Kidney (tissue), 13 donors: ENCODE measurements at regions not wholly inside any gene's neighbourhood (a gene's known extent, or its start where the extent isn't known, plus 50 kb on each side); places are given as distances from the start of the nearest gene placed in this dataset.

Source experiments
- DNase-seq, 5 donors: peaks; one replicate each; pipeline ENCODE4 v3.0.0-alpha.2; 2013 to 2020
- FAIRE-seq: peaks from 2 replicates; lab custom pipeline; 2012; peaks lifted over from hg19 to GRCh38; lab: Jason Lieb, UNC
- H3K27ac ChIP-seq, 2 donors: one replicate each; pipeline ENCODE4 v1.7.0; 2013; ENCODE audit warnings: low read depth in 2 of 2, low read length in 2 of 2, inconsistent platforms in 1 of 2
- H3K27me3 ChIP-seq: one replicate; pipeline ENCODE4 v1.7.1; 2013; ENCODE audit warnings: low read length, inconsistent platforms; ENCODE audit not compliant: control insufficient read depth, insufficient read depth
- H3K36me3 ChIP-seq, 3 donors: one replicate each; pipeline versions ENCODE4 v1.7.0 to v1.7.1; 2013; ENCODE audit warnings: low read length in 3 of 3, control low read depth in 1 of 3, inconsistent platforms in 1 of 3; ENCODE audit not compliant: insufficient read depth in 3 of 3, control insufficient read depth in 2 of 3
- H3K4me1 ChIP-seq, 3 donors: one replicate each; pipeline versions ENCODE4 v1.7.0 to v1.7.1; 2013; ENCODE audit warnings: low read length in 3 of 3, inconsistent platforms in 1 of 3, low read depth in 1 of 3; ENCODE audit not compliant: control insufficient read depth in 2 of 3, insufficient read depth in 2 of 3
- H3K4me3 ChIP-seq, 3 donors: one replicate each; pipeline versions ENCODE4 v1.7.0 to v1.8.1; 2013; ENCODE audit warnings: low read length in 3 of 3, control low read depth in 1 of 3, inconsistent platforms in 1 of 3
- H3K9ac ChIP-seq, 3 donors: one replicate each; pipeline versions ENCODE4 v1.7.0 to v1.7.1; 2013; ENCODE audit warnings: low read length in 3 of 3, control low read depth in 1 of 3, inconsistent platforms in 1 of 3
- H3K9me3 ChIP-seq, 3 donors: one replicate each; pipeline versions ENCODE4 v1.7.0 to v1.7.1; 2013; ENCODE audit warnings: low read length in 3 of 3, control low read depth in 1 of 3, inconsistent platforms in 1 of 3; ENCODE audit not compliant: control insufficient read depth in 2 of 3, insufficient read depth in 1 of 3
- CTCF ChIP-seq: IDR thresholded peaks from 3 replicates; pipeline ENCODE4 v1.5.1; 2012; ENCODE audit warnings: mild to moderate bottlenecking, moderate library complexity, borderline replicate concordance; ENCODE audit not compliant: insufficient read depth; ENCODE audit errors: extremely low read depth
- intact Hi-C: fragments of 100-400 bp; cut with DNase I; formaldehyde crosslinking; loops from one replicate; pipeline ENCODE4 v1.11.1; 2022
- donor health status: control.
- donor health status: control.
- donor health status: control.
- donor health status: control.
- donor health status: control.
- donor health status: DM: yes; HTN: yes; CAD: no.
- donor health status: Normal renal cell carcinoma (clear cell type).

DNA sequence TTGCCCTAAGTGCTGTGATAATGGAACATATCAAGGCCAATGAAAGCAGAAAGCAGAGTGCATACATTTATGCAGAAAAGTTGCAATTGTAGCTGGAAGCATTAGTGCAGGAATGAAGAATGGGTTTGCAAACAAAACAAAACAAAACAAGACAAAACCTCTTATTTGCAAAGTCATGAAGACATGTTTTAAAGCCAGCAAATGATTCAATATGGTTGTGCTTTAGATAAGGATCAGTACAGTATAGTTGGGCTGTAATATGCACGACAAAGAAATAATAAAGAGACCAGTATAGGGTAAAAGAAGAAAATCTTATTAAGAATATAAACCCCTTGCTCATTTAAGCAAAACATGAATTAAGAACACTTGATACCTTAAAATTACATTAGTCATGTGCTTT lies 398.1 kb downstream of the KIF2B start:
- Histone ChIP-seq H3K27ac (no peak overlapping the region), H3K9me3 (no peaks in the 10 kb centered on the region), H3K9ac (no peak overlapping the region), H3K27me3 (no peaks in the 10 kb centered on the region), H3K4me3 (no peak overlapping the region), H3K36me3 (no peaks in the 10 kb centered on the region), H3K4me1 (no peaks in the 10 kb centered on the region)
- DNase-seq = no peak
- no peak for TF ChIP-seq CTCF
- intact Hi-C loops = no loop called here
- no peak for FAIRE-seq

- H3K4me1 ChIP-seq = no peaks in the 10 kb centered on the region
- H3K4me3 ChIP-seq = no peak overlapping the region
- no peaks in the 10 kb centered on the region for H3K36me3 ChIP-seq
- FAIRE-seq (no peak), DNase-seq (no peak)
- no peak for TF ChIP-seq CTCF
- no peak overlapping the region for H3K9ac ChIP-seq
- intact Hi-C loops = no loop called here
- no peak overlapping the region for H3K27ac ChIP-seq
- H3K9me3 ChIP-seq = no peaks in the 10 kb centered on the region
- no peaks in the 10 kb centered on the region for H3K27me3 ChIP-seq
These were observed 398.8 kb downstream of the KIF2B start for GRCh38 chr17:54221499-54221898.

DNA sequence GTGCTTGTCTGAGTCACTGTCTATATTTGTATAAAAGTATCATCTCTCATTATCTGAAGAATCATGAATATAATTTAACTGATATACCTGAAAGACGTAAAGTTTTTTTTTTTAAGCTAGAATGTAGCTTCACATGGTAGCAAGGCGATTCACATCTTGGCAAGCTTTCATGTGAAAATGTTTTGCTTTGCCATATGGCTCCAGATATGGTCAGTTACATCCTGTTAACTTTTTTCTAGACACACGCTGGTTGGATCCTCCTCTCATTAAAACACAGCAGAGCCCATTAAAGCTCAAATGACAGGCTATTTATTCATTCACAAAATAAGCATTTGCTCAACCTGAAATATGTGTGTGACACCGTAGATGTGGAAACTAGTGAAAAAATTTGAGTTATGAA lies 412.8 kb downstream of the KIF2B start:
- no peaks in the 10 kb centered on the region for H3K36me3 ChIP-seq
- FAIRE-seq (no peak), DNase-seq (no peak)
- no peak overlapping the region for H3K27ac ChIP-seq
- no peaks in the 10 kb centered on the region for H3K27me3 ChIP-seq
- intact Hi-C loops = no loop called here
- no peak overlapping the region for H3K4me3 ChIP-seq
- H3K9ac ChIP-seq = no peak overlapping the region
- no peak for TF ChIP-seq CTCF
- H3K9me3 ChIP-seq = peaks cover 0 to 3% (median 0%) of the 10 kb centered on the region in 3 donors
- H3K4me1 ChIP-seq = no peaks in the 10 kb centered on the region

DNA sequence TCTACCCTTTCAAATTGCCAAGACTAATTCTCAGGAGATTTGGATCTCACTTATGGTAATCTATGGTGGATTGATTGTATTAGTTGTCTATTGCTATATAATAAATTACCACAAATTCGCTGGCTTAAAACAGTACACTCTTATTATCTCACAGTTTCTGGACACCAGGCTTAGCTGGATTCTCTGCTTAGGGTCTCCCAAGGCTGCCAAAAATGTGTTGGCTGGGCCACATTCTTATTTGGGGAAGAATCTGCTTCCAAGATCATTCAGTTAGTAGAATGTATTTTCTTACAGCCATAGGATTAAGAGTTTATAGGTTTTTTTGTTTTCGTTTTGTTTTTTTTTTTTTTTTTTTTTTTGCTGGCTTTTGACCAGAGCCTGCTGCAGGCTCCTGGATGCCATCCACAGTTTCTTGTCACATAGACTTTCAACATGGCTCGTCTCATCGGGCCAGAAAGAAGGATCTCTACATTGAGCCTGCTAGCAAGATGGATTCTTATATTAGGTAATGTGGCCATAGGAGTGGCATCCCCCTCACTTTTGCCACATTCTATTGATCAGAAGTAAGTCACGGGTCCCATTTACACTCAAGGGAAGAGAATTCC lies 415.3 kb downstream of the KIF2B start:
- Histone ChIP-seq H3K4me3 (no peak overlapping the region), H3K36me3 (no peaks in the 10 kb centered on the region), H3K4me1 (no peaks in the 10 kb centered on the region), H3K9ac (no peak overlapping the region), H3K27ac (no peak overlapping the region), H3K27me3 (no peaks in the 10 kb centered on the region), H3K9me3 (peaks cover 0 to 7% (median 0%) of the 10 kb centered on the region in 3 donors)
- FAIRE-seq = no peak
- intact Hi-C loops = no loop called here
- DNase-seq = no peak
- no peak for TF ChIP-seq CTCF
